ENCODE measurements at regions not wholly inside any gene's neighbourhood (a gene's known extent, or its start where the extent isn't known, plus 50 kb on each side); places are given as distances from the start of the nearest gene placed in this dataset.

DNA sequence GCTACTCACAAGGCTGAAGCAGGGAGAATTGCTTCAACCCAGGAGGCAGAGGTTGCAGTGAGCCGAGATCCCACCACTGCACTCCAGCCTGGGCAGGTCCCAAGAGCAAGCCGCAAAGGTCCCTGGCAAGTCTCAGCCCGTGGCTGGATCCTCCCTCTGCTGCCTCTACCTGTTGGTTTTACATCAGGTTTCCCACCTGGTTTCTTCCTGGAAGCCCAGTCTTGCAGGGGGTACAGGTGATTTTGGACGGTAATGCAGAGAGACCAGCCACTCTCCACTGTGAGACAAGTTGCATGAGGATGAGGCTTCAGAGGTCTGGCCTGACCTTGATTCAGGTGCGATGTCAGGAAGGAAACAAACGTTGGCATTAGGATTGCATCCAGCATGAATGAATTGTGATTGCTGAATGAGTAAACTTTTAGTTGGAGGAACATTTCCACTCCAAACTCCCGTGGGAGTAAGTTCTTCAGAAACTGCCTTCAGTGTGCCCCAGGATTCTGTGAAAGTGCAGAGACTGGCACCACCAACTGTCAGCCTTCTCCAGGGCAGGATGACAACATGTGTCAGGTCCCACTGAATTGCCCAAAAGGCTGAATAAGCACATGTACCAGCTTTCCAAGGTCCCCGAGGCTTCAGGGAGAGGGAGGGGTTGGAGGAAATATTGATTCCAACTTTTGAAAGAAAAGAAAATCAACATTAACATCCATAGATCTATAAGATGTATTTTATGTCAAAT lies 189.4 kb downstream of the TJP1 start:
- intact Hi-C loops (cut with DNase I), result no loop called here
- Histone ChIP-seq H3K9me3 (no peaks in the 10 kb centered on the region), H3K36me3 (no peaks in the 10 kb centered on the region), H3K27ac (no peak overlapping the region), H3K4me1 (no peaks in the 10 kb centered on the region), H3K4me3 (no peak overlapping the region), H3K27me3 (peaks cover 0 to 51% (median 0%) of the 10 kb centered on the region in 4 donors)
- WGBS, 2 donors, result 51 to 57% methylated on average over 7 to 8 of the region's 8 CpGs
- TF ChIP-seq CTCF (IDR thresholded peaks at IDR 0.05) (no peak), POLR2A (IDR thresholded peaks at IDR 0.05) (no peak)
- no peak for DNase-seq

- Histone ChIP-seq H3K27me3 (peaks cover 0 to 46% (median 0%) of the 10 kb centered on the region in 4 donors), H3K9me3 (no peaks in the 10 kb centered on the region), H3K36me3 (no peaks in the 10 kb centered on the region), H3K4me1 (no peaks in the 10 kb centered on the region), H3K27ac (no peak overlapping the region), H3K4me3 (no peak overlapping the region)
- intact Hi-C loops (cut with DNase I), result no loop called here
- DNase-seq, result no peak
- 55 to 58% methylated on average over 10 of the region's 10 CpGs for WGBS, 2 donors
- TF ChIP-seq POLR2A (IDR thresholded peaks at IDR 0.05) (no peak), CTCF (IDR thresholded peaks at IDR 0.05) (no peak)
These were observed 190.9 kb downstream of the TJP1 start for GRCh38 chr15:29631076-29632070.

- no peak for TF ChIP-seq CTCF (IDR thresholded peaks at IDR 0.05)
- no peak for TF ChIP-seq POLR2A (IDR thresholded peaks at IDR 0.05)
- H3K27ac ChIP-seq, result no peak overlapping the region
- H3K4me3 ChIP-seq, result no peak overlapping the region
- WGBS, 2 donors, result 86 to 87% methylated on average over 8 of the region's 8 CpGs
- DNase-seq, result no peak
- intact Hi-C loops (cut with DNase I), result no loop called here
- H3K9me3 ChIP-seq, result no peaks in the 10 kb centered on the region
- H3K27me3 ChIP-seq, result peaks cover 0 to 7% (median 0%) of the 10 kb centered on the region in 4 donors
- H3K4me1 ChIP-seq, result no peaks in the 10 kb centered on the region
- H3K36me3 ChIP-seq, result no peaks in the 10 kb centered on the region
These were observed 198.0 kb downstream of the TJP1 start for GRCh38 chr15:29624271-29624670.

DNA sequence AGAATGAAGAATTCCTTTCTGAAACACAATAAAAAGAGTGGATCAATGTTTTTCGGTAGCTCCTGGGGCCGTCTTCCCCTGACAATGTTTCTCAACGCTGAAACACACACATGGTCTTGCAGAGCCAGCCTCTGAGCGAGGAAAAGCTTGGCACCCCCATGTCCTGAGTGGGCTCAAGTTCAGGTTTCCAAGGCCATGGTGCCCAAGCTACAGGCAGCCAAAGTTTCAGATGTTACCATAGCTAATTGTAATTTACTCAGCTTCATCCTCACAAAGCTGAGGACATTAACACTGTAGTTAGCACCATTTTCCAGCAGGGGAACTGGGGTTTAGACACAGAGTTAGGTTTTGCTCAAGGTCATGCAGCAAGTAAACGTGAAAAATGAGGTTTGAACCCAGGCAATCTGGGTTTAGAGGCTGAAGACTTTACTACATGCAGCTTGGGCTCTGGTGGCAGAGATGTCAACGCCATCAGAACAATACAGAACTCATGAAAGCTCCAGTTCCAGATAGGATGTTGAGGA lies 199.1 kb downstream of the TJP1 start:
- DNase-seq, result no peak

More for the DNA sequence above, 199.1 kb downstream of the TJP1 start:
- intact Hi-C loops (cut with DNase I), result no loop called here
- no peaks in the 10 kb centered on the region for H3K9me3 ChIP-seq
- H3K27me3 ChIP-seq, result peaks cover 0 to 4% (median 0%) of the 10 kb centered on the region in 4 donors
- no peaks in the 10 kb centered on the region for H3K4me1 ChIP-seq
- H3K4me3 ChIP-seq, result no peak overlapping the region
- no peak overlapping the region for H3K27ac ChIP-seq
- 62 to 65% methylated on average over 6 of the region's 6 CpGs for WGBS, 2 donors
- no peak for TF ChIP-seq POLR2A (IDR thresholded peaks at IDR 0.05)
- TF ChIP-seq CTCF (IDR thresholded peaks at IDR 0.05), result no peak
- H3K36me3 ChIP-seq, result no peaks in the 10 kb centered on the region
